ENCODE measurements at regions not wholly inside any gene's neighbourhood (a gene's known extent, or its start where the extent isn't known, plus 50 kb on each side); places are given as distances from the start of the nearest gene placed in this dataset.

DNA sequence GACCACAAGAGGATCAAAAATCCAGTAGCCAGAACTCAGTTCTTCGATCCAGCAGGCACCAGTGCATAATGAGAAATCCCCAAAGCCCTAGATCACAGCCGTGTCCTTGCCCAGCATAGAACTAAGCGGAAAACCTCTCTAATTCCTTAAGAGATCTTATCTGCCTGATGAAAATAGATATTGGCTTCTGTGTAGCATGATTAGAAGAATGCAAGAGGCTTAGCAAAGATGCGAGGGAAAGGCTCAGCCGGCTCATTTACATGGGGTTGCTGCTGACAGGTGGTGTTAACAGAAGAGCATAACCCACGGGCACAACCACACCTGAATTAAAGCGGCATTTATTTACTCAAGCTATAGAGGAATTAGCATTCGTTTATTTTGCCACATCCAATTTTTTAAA lies 400.0 kb upstream of the ADAMTS16 start:
- H3K9me3 ChIP-seq (ENCODE audit: insufficient read depth, low read depth, low read length) = no peaks in the 10 kb centered on the region
- Mint-ChIP-seq H3K36me3 (ENCODE audit: low read depth, unreplicated experiment) (no peaks in the 10 kb centered on the region), H3K27ac (ENCODE audit: unreplicated experiment) (no peak overlapping the region), H3K4me1 (ENCODE audit: low read depth, unreplicated experiment) (peaks cover 16% of the 10 kb centered on the region), H3K27me3 (ENCODE audit: low read depth, unreplicated experiment) (peaks cover 2% of the 10 kb centered on the region), H3K9me3 (ENCODE audit: unreplicated experiment) (no peaks in the 10 kb centered on the region), H3K4me3 (ENCODE audit: unreplicated experiment) (no peak overlapping the region)
- no peaks in the 10 kb centered on the region for H3K36me3 ChIP-seq (ENCODE audit: insufficient read depth, low read length)
- FAIRE-seq (no peak), DNase-seq (ENCODE audit: low read depth) (no peak)
- no peaks in the 10 kb centered on the region for H3K4me1 ChIP-seq (ENCODE audit: insufficient read depth, low read length)
- H3K79me2 ChIP-seq (ENCODE audit: insufficient read depth, low read length) = no peaks in the 10 kb centered on the region
- TF ChIP-seq CTCF (IDR thresholded peaks at IDR 0.05; ENCODE audit: insufficient read depth, low read depth, low read length) (no peak), EZH2 (IDR thresholded peaks at IDR 0.05; ENCODE audit: insufficient read depth, low read length) (no peak)
- H2AFZ ChIP-seq (ENCODE audit: low read depth, low read length) = no peak overlapping the region
- H3K27me3 ChIP-seq (ENCODE audit: insufficient read depth, low read length) = no peaks in the 10 kb centered on the region
- no peak overlapping the region for H3K4me3 ChIP-seq (ENCODE audit: insufficient read depth, low read depth, low read length)
- no peak overlapping the region for H3K4me2 ChIP-seq (ENCODE audit: low read length)
- H4K20me1 ChIP-seq (ENCODE audit: insufficient read depth, low read length) = no peaks in the 10 kb centered on the region
- no peak overlapping the region for H3K9ac ChIP-seq (ENCODE audit: low read length)
- H3K27ac ChIP-seq (ENCODE audit: low read depth, low read length) = no peak overlapping the region

DNA sequence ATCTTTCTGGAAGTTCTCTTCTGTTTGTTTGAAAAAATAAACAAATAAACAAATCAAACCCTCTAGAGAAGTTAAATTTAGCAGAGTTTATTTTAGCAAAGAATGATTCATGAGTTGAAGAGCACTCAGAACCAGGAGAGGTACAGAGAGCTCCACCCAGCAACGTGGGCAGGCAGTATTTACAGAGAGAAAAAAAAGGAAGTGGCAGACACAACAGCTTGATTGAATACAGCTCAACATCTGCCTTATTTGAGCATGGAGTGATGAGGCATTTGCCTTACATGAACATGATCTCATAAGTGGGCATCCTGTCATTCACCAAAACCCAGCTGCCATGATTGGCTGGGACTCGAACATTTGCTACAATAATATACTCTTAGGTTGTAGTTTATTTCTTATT lies 381.6 kb upstream of the ADAMTS16 start:
- no peaks in the 10 kb centered on the region for H4K20me1 ChIP-seq (ENCODE audit: insufficient read depth, low read length)
- H3K4me1 ChIP-seq (ENCODE audit: insufficient read depth, low read length) = no peaks in the 10 kb centered on the region
- no peaks in the 10 kb centered on the region for H3K79me2 ChIP-seq (ENCODE audit: insufficient read depth, low read length)
- H3K4me2 ChIP-seq (ENCODE audit: low read length) = no peak overlapping the region
- H3K9me3 ChIP-seq (ENCODE audit: insufficient read depth, low read depth, low read length) = no peaks in the 10 kb centered on the region
- DNase-seq (ENCODE audit: low read depth) (no peak), FAIRE-seq (no peak)
- no peaks in the 10 kb centered on the region for H3K36me3 ChIP-seq (ENCODE audit: insufficient read depth, low read length)
- Mint-ChIP-seq H3K27me3 (ENCODE audit: low read depth, unreplicated experiment) (no peaks in the 10 kb centered on the region), H3K4me3 (ENCODE audit: unreplicated experiment) (no peak overlapping the region), H3K36me3 (ENCODE audit: low read depth, unreplicated experiment) (no peaks in the 10 kb centered on the region), H3K27ac (ENCODE audit: unreplicated experiment) (no peak overlapping the region), H3K9me3 (ENCODE audit: unreplicated experiment) (no peaks in the 10 kb centered on the region), H3K4me1 (ENCODE audit: low read depth, unreplicated experiment) (no peaks in the 10 kb centered on the region)
- TF ChIP-seq CTCF (IDR thresholded peaks at IDR 0.05; ENCODE audit: insufficient read depth, low read depth, low read length) = no peak
- no peak for TF ChIP-seq EZH2 (IDR thresholded peaks at IDR 0.05; ENCODE audit: insufficient read depth, low read length)
- no peak overlapping the region for H3K4me3 ChIP-seq (ENCODE audit: insufficient read depth, low read depth, low read length)
- no peaks in the 10 kb centered on the region for H3K27me3 ChIP-seq (ENCODE audit: insufficient read depth, low read length)
- H2AFZ ChIP-seq (ENCODE audit: low read depth, low read length) = no peak overlapping the region
- H3K27ac ChIP-seq (ENCODE audit: low read depth, low read length) = no peak overlapping the region
- H3K9ac ChIP-seq (ENCODE audit: low read length) = no peak overlapping the region

- TF ChIP-seq CTCF (IDR thresholded peaks at IDR 0.05; ENCODE audit: insufficient read depth, low read depth, low read length) (no peak), EZH2 (IDR thresholded peaks at IDR 0.05; ENCODE audit: insufficient read depth, low read length) (no peak)
- DNase-seq (ENCODE audit: low read depth) (no peak), FAIRE-seq (no peak)
- H3K4me3 ChIP-seq (ENCODE audit: insufficient read depth, low read depth, low read length) = no peak overlapping the region
- H3K36me3 ChIP-seq (ENCODE audit: insufficient read depth, low read length) = no peaks in the 10 kb centered on the region
- H4K20me1 ChIP-seq (ENCODE audit: insufficient read depth, low read length) = no peaks in the 10 kb centered on the region
- Mint-ChIP-seq H3K4me3 (ENCODE audit: unreplicated experiment) (no peak overlapping the region), H3K36me3 (ENCODE audit: low read depth, unreplicated experiment) (no peaks in the 10 kb centered on the region), H3K27ac (ENCODE audit: unreplicated experiment) (no peak overlapping the region), H3K27me3 (ENCODE audit: low read depth, unreplicated experiment) (no peaks in the 10 kb centered on the region), H3K4me1 (ENCODE audit: low read depth, unreplicated experiment) (no peaks in the 10 kb centered on the region), H3K9me3 (ENCODE audit: unreplicated experiment) (no peaks in the 10 kb centered on the region)
- no peak overlapping the region for H2AFZ ChIP-seq (ENCODE audit: low read depth, low read length)
- no peak overlapping the region for H3K27ac ChIP-seq (ENCODE audit: low read depth, low read length)
- H3K9me3 ChIP-seq (ENCODE audit: insufficient read depth, low read depth, low read length) = no peaks in the 10 kb centered on the region
- no peak overlapping the region for H3K9ac ChIP-seq (ENCODE audit: low read length)
- no peak overlapping the region for H3K4me2 ChIP-seq (ENCODE audit: low read length)
- no peaks in the 10 kb centered on the region for H3K27me3 ChIP-seq (ENCODE audit: insufficient read depth, low read length)
- H3K79me2 ChIP-seq (ENCODE audit: insufficient read depth, low read length) = no peaks in the 10 kb centered on the region
- no peaks in the 10 kb centered on the region for H3K4me1 ChIP-seq (ENCODE audit: insufficient read depth, low read length)
Measured at GRCh38 chr5:4758996-4759395, 381.1 kb upstream of the ADAMTS16 start.
